ENCODE measurements at regions not wholly inside any gene's neighbourhood (a gene's known extent, or its start where the extent isn't known, plus 50 kb on each side); places are given as distances from the start of the nearest gene placed in this dataset.

DNA sequence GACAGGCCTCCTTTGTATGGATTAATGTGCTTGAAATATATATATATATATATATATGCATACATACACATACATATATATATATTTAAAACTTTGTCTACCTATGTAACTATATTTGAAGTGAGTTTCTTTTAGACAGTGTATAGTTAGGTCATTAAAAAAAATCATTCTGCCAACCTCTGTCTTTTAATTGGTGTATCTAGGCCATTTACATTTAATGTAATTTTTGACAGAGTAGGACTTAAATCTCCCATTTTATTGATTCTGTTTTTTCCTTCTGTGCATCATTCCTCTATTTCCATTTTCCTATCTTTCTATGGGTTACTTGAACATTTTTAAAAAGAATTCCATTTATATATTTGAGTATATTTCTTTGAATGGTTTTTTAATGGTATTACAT is 125.2 kb downstream of the IRF8 start:
- H2AFZ ChIP-seq (ENCODE audit: low read depth, low read length): no peak overlapping the region
- no TSS peak for BruUV-seq (replicated peaks)
- H3K9me1 ChIP-seq (replicated peaks; ENCODE audit: control insufficient read depth, extremely low read depth, insufficient read depth, low read length): no peaks in the 10 kb centered on the region
- no peaks in the 10 kb centered on the region for H3K36me3 ChIP-seq (ENCODE audit: control insufficient read depth in 2 of 2, extremely low read depth in 1 of 2, insufficient read depth in 2 of 2, low read length in 2 of 2)
- H3K4me2 ChIP-seq (ENCODE audit: insufficient read depth, low read length): no peak overlapping the region
- CTCF ChIA-PET: no interaction called here
- POLR2A ChIA-PET: no interaction called here
- no peaks in the 10 kb centered on the region for H3K9me3 ChIP-seq (replicated peaks; ENCODE audit: control insufficient read depth, insufficient read depth, low read length)
- H3K9ac ChIP-seq (replicated peaks; ENCODE audit: extremely low read depth, insufficient read depth, low read length): no peak overlapping the region
- H3K27ac ChIP-seq (ENCODE audit: insufficient read depth, low read depth, low read length): no peak overlapping the region
- H3K27me3 ChIP-seq (ENCODE audit: control insufficient read depth in 2 of 2, insufficient read depth in 2 of 2, low read length in 2 of 2): no peaks in the 10 kb centered on the region
- H3K79me2 ChIP-seq (ENCODE audit: control insufficient read depth, insufficient read depth, low read length): no peaks in the 10 kb centered on the region
- dilution Hi-C loops (cut with MboI; ENCODE audit: extremely low pct_ligation_motif_present, low sequenced_read_pairs): no loop called here
- H3K4me3 ChIP-seq (replicated peaks in 1 of 3; ENCODE audit: insufficient read depth in 1 of 3, low read depth in 1 of 3, low read length in 3 of 3): no peak overlapping the region
- FAIRE-seq: no peak
- no peak for DNase-seq (ENCODE audit: low read depth, low spot score)
- H3K4me1 ChIP-seq (ENCODE audit: control insufficient read depth, extremely low read depth, insufficient read depth, low read length): no peaks in the 10 kb centered on the region
- no peaks in the 10 kb centered on the region for H4K20me1 ChIP-seq (replicated peaks; ENCODE audit: control insufficient read depth, extremely low read depth, insufficient read depth, low read length)
- TF ChIP-seq JUN (IDR thresholded peaks at IDR 0.05; ENCODE audit: borderline replicate concordance, insufficient read depth, insufficient read length, low read depth) (no peak), MYC (IDR thresholded peaks at IDR 0.05; ENCODE audit: low read depth, low read length) (no peak), EZH2 (IDR thresholded peaks at IDR 0.05; ENCODE audit: borderline replicate concordance, low read depth, low read length, severe bottlenecking) (no peak), MAX (IDR thresholded peaks at IDR 0.05; ENCODE audit: insufficient read depth, insufficient read length) (no peak), POLR2AphosphoS5 (IDR thresholded peaks at IDR 0.05; ENCODE audit: insufficient read depth, low read depth, low read length) (no peak), GATA2 (IDR thresholded peaks at IDR 0.05; ENCODE audit: insufficient read depth, insufficient read length, low read depth, low read length) (no peak), FOS (IDR thresholded peaks at IDR 0.05; ENCODE audit: borderline replicate concordance, insufficient read depth, low read length) (no peak)
- TF ChIP-seq, protein P1, sequence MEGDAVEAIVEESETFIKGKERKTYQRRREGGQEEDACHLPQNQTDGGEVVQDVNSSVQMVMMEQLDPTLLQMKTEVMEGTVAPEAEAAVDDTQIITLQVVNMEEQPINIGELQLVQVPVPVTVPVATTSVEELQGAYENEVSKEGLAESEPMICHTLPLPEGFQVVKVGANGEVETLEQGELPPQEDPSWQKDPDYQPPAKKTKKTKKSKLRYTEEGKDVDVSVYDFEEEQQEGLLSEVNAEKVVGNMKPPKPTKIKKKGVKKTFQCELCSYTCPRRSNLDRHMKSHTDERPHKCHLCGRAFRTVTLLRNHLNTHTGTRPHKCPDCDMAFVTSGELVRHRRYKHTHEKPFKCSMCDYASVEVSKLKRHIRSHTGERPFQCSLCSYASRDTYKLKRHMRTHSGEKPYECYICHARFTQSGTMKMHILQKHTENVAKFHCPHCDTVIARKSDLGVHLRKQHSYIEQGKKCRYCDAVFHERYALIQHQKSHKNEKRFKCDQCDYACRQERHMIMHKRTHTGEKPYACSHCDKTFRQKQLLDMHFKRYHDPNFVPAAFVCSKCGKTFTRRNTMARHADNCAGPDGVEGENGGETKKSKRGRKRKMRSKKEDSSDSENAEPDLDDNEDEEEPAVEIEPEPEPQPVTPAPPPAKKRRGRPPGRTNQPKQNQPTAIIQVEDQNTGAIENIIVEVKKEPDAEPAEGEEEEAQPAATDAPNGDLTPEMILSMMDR (IDR thresholded peaks at IDR 0.05; ENCODE audit: extremely low read depth in 1 of 2, insufficient read depth in 1 of 2, low read depth in 1 of 2, low read length in 2 of 2): no peak
- intact Hi-C loops (cut with micrococcal nuclease): no loop called here

Data from endothelial cell of umbilical vein (primary cell).